ENCODE measurements at regions not wholly inside any gene's neighbourhood (a gene's known extent, or its start where the extent isn't known, plus 50 kb on each side); places are given as distances from the start of the nearest gene placed in this dataset.

DNA sequence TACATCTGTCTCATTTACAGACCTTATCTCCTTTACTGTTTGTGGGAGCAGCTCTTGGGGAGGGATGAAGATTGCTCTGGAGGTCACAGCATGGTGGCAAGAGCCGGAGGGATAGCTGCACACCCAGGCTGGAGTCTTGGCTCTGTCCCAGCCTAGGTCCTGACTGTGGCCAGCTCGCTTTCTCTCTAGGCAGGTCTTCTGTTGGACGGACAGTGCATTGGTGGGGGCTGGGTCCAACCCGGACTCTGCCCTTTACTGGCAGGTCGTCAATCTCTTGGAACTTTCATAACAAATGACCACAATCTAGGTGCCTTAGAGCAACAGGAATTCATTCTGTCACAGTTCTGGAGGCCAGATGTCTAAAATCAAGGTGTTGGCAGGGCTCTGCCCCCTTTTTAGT, 319.8 kb upstream of the C1orf174 start:
- no peak for DNase-seq (ENCODE audit: low read depth, low spot score)
- Histone ChIP-seq H3K36me3 (ENCODE audit: control insufficient read depth, insufficient read depth, low read length) (no peaks in the 10 kb centered on the region), H3K27me3 (ENCODE audit: control insufficient read depth, insufficient read depth, low read length) (no peaks in the 10 kb centered on the region; the same call in 1 of the 2 replicates), H3K4me3 (ENCODE audit: low read depth in 2 of 2, low read length in 2 of 2) (no peak overlapping the region), H3K27ac (ENCODE audit: low read length) (no peak overlapping the region), H3K4me1 (ENCODE audit: control insufficient read depth, insufficient read depth, low read length) (no peaks in the 10 kb centered on the region), H3K9me3 (ENCODE audit: control insufficient read depth, insufficient read depth, low read depth, low read length) (no peaks in the 10 kb centered on the region)
- ChIA-PET POLR2A (no interaction called here), CTCF (no interaction called here)
- TF ChIP-seq, protein P1, sequence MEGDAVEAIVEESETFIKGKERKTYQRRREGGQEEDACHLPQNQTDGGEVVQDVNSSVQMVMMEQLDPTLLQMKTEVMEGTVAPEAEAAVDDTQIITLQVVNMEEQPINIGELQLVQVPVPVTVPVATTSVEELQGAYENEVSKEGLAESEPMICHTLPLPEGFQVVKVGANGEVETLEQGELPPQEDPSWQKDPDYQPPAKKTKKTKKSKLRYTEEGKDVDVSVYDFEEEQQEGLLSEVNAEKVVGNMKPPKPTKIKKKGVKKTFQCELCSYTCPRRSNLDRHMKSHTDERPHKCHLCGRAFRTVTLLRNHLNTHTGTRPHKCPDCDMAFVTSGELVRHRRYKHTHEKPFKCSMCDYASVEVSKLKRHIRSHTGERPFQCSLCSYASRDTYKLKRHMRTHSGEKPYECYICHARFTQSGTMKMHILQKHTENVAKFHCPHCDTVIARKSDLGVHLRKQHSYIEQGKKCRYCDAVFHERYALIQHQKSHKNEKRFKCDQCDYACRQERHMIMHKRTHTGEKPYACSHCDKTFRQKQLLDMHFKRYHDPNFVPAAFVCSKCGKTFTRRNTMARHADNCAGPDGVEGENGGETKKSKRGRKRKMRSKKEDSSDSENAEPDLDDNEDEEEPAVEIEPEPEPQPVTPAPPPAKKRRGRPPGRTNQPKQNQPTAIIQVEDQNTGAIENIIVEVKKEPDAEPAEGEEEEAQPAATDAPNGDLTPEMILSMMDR (IDR thresholded peaks at IDR 0.05): no peak
- TF ChIP-seq TCF7L2 (IDR thresholded peaks at IDR 0.05; ENCODE audit: low read depth, low read length) (no peak), POLR2AphosphoS5 (IDR thresholded peaks at IDR 0.05; ENCODE audit: low read depth, low read length) (no peak), SIN3A (IDR thresholded peaks at IDR 0.05; ENCODE audit: borderline replicate concordance, insufficient read depth, low read depth, low read length) (no peak)
- TF ChIP-seq, protein P2, sequence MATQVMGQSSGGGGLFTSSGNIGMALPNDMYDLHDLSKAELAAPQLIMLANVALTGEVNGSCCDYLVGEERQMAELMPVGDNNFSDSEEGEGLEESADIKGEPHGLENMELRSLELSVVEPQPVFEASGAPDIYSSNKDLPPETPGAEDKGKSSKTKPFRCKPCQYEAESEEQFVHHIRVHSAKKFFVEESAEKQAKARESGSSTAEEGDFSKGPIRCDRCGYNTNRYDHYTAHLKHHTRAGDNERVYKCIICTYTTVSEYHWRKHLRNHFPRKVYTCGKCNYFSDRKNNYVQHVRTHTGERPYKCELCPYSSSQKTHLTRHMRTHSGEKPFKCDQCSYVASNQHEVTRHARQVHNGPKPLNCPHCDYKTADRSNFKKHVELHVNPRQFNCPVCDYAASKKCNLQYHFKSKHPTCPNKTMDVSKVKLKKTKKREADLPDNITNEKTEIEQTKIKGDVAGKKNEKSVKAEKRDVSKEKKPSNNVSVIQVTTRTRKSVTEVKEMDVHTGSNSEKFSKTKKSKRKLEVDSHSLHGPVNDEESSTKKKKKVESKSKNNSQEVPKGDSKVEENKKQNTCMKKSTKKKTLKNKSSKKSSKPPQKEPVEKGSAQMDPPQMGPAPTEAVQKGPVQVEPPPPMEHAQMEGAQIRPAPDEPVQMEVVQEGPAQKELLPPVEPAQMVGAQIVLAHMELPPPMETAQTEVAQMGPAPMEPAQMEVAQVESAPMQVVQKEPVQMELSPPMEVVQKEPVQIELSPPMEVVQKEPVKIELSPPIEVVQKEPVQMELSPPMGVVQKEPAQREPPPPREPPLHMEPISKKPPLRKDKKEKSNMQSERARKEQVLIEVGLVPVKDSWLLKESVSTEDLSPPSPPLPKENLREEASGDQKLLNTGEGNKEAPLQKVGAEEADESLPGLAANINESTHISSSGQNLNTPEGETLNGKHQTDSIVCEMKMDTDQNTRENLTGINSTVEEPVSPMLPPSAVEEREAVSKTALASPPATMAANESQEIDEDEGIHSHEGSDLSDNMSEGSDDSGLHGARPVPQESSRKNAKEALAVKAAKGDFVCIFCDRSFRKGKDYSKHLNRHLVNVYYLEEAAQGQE (IDR thresholded peaks at IDR 0.05; ENCODE audit: insufficient read depth in 1 of 2, low read depth in 2 of 2, low read length in 1 of 2): no peak
- intact Hi-C loops (cut with micrococcal nuclease; ENCODE audit: unreplicated experiment): no loop called here
- no peak for ATAC-seq
- no TSS peak for BruUV-seq (replicated peaks)
- in situ Hi-C loops (cut with HindIII; ENCODE audit: low pct_unique_long_range_greater_than_20kb, low sequenced_read_pairs): no loop called here

DNA sequence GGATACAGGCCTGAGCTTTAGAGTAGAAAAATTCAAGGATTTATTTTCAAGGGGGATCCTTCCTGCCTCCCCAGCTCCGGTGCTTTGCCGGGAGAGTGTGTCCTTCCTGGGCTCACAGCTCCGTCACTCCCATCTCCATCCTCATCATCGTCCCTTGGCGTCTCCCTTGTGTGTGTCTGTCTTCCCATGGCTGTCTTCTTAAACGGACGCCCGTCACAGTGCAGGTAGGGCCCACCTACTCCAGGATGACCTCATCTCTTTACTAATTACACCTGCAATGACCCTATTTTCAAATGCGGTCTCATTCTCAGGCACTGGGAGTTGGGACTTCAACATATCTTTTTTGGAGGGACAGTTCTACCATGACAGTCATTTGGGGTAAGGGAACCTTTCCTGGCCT, 320.3 kb upstream of the C1orf174 start:
- Histone ChIP-seq H3K4me1 (ENCODE audit: control insufficient read depth, insufficient read depth, low read length) (no peaks in the 10 kb centered on the region), H3K4me3 (ENCODE audit: low read depth in 2 of 2, low read length in 2 of 2) (no peak overlapping the region), H3K9me3 (ENCODE audit: control insufficient read depth, insufficient read depth, low read depth, low read length) (no peaks in the 10 kb centered on the region), H3K27ac (ENCODE audit: low read length) (no peak overlapping the region), H3K36me3 (ENCODE audit: control insufficient read depth, insufficient read depth, low read length) (no peaks in the 10 kb centered on the region), H3K27me3 (ENCODE audit: control insufficient read depth, insufficient read depth, low read length) (no peaks in the 10 kb centered on the region; the same call in 1 of the 2 replicates)
- in situ Hi-C loops (cut with HindIII; ENCODE audit: low pct_unique_long_range_greater_than_20kb, low sequenced_read_pairs) (no loop called here), intact Hi-C loops (cut with micrococcal nuclease; ENCODE audit: unreplicated experiment) (no loop called here)
- BruUV-seq (replicated peaks): no TSS peak
- TF ChIP-seq TCF7L2 (IDR thresholded peaks at IDR 0.05; ENCODE audit: low read depth, low read length): no peak
- no peak for ATAC-seq
- POLR2A ChIA-PET: no interaction called here
- CTCF ChIA-PET: no interaction called here
- DNase-seq (ENCODE audit: low read depth, low spot score): no peak

DNA sequence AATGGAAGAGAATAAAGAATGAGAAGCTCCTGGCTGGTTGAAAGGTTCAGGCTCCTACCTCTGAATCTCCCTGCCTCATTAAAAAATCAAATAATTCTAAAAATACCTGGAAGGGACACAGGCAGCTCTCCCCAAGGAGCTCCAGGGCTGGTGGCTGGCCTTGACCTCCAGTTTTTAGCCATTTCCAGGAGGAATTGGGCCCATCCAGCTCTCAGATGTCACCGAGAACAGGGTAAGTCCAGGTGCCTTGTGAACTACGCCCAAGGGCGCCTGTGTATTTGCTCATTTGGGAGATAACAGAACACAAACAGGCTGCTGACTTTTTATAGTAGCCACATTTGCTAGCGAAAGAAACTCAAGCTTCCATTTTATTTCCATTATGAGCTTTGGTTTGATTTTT, 321.0 kb upstream of the C1orf174 start:
- Histone ChIP-seq H3K27me3 (ENCODE audit: control insufficient read depth, insufficient read depth, low read length) (no peaks in the 10 kb centered on the region; the same call in 1 of the 2 replicates), H3K9me3 (ENCODE audit: control insufficient read depth, insufficient read depth, low read depth, low read length) (no peaks in the 10 kb centered on the region), H3K4me1 (ENCODE audit: control insufficient read depth, insufficient read depth, low read length) (no peaks in the 10 kb centered on the region), H3K4me3 (ENCODE audit: low read depth in 2 of 2, low read length in 2 of 2) (no peak overlapping the region), H3K36me3 (ENCODE audit: control insufficient read depth, insufficient read depth, low read length) (no peaks in the 10 kb centered on the region), H3K27ac (ENCODE audit: low read length) (no peak overlapping the region)
- ChIA-PET POLR2A (no interaction called here), CTCF (no interaction called here)
- in situ Hi-C loops (cut with HindIII; ENCODE audit: low pct_unique_long_range_greater_than_20kb, low sequenced_read_pairs): no loop called here
- BruUV-seq (replicated peaks): no TSS peak
- intact Hi-C loops (cut with micrococcal nuclease; ENCODE audit: unreplicated experiment): no loop called here
- no peak for ATAC-seq
- TF ChIP-seq, protein P1 (IDR thresholded peaks at IDR 0.05): no peak
- no peak for TF ChIP-seq SIN3A (IDR thresholded peaks at IDR 0.05; ENCODE audit: borderline replicate concordance, insufficient read depth, low read depth, low read length)
- DNase-seq (ENCODE audit: low read depth, low spot score): no peak

Measured in Panc1 (cell line).